GM13977 (cell line): ENCODE measurements at regions not wholly inside any gene's neighbourhood (a gene's known extent, or its start where the extent isn't known, plus 50 kb on each side); places are given as distances from the start of the nearest gene placed in this dataset.
"Not testable (repeated sequence)": the region's sequence is repeated elsewhere in the genome, so short reads cannot be mapped to it uniquely, and the experiment has no call there.

ENCODE experiments used
- DNase-seq: peaks from one replicate; pipeline ENCODE4 v3.0.0; 2012; ENCODE audit warnings: low spot score
- in situ Hi-C: fragments of 300-500 bp; cut with MboI; formaldehyde crosslinking; loops from one replicate; pipeline ENCODE4 v1.12.0; 2022; ENCODE audit warnings: low sequenced_read_pairs, low pct_unique_long_range_greater_than_20kb, mixed read lengths, inconsistent platforms; ENCODE audit not compliant: unreplicated experiment
- TF ChIP-seq, protein P1 (sequence below): IDR thresholded peaks from 2 replicates; pipeline ENCODE4 v1.5.1; 2012; ENCODE audit warnings: mild to moderate bottlenecking, control low read depth; ENCODE audit not compliant: insufficient read depth; ENCODE audit errors: extremely low read depth, missing control alignments

DNA sequence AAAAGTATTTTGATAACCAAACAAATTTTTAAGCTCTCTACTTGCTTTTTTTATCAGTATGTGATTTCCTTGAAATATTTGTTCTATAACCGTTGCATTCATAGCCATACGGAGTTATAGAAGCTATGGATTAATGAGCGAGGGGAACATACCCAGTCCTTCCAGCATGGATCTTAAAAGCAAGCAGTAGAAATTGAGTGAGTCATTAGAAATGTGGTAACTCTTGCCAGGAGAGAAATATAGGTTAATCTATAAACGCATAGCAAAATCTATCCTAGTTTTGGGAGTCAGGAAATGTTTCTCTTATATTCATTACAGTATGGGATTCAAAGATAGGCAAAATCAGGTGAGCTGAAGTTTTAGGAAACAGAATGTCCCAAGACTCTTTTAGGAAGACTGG is 507.4 kb downstream of the DACH1 start:
- no peak for DNase-seq
- in situ Hi-C loops, result no loop called here

DNA sequence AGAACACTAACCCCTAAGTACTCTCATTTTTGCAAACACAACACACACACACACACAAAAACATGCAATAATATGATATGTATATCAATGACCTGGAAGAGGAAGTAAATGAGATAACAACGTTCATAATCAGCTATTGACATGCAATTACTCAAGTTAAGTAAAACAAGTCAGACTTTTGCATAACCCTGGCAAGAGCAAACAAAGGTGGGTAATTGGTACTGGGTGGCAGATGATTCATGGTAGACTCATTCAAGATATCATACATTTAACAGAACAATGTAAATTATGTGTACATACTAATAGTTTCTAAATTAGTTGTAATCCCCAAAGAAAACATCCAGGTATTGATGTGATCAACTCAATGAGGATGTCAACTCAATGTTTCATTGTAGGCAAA is 508.8 kb downstream of the DACH1 start:
- TF ChIP-seq, protein P1, sequence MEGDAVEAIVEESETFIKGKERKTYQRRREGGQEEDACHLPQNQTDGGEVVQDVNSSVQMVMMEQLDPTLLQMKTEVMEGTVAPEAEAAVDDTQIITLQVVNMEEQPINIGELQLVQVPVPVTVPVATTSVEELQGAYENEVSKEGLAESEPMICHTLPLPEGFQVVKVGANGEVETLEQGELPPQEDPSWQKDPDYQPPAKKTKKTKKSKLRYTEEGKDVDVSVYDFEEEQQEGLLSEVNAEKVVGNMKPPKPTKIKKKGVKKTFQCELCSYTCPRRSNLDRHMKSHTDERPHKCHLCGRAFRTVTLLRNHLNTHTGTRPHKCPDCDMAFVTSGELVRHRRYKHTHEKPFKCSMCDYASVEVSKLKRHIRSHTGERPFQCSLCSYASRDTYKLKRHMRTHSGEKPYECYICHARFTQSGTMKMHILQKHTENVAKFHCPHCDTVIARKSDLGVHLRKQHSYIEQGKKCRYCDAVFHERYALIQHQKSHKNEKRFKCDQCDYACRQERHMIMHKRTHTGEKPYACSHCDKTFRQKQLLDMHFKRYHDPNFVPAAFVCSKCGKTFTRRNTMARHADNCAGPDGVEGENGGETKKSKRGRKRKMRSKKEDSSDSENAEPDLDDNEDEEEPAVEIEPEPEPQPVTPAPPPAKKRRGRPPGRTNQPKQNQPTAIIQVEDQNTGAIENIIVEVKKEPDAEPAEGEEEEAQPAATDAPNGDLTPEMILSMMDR, result no peak
- in situ Hi-C loops, result no loop called here
- no peak for DNase-seq

More for the DNA sequence above, 507.4 kb downstream of the DACH1 start:
- TF ChIP-seq, protein P1, result no peak

DNA sequence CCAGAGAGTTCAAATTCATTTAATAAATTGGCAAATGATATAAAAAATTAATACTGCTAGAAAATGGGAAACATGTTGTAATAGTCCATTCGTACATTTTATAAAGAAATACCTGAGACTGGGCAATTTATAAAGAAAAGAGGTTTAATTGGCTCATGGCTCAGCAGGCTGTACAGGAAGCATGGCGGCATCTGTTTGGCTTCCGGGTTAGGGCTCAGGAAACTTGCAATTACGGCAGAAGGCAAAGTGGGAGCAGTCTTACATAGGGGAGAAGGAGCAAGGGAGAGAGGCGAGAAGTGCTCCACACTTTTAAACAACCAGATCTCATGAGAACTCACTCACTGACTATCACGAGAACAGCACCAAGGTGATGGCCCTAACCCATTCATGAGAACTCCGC is 512.0 kb downstream of the DACH1 start:
- in situ Hi-C loops, result no loop called here
- DNase-seq, result no peak
- TF ChIP-seq, protein P1, result no peak

DNA sequence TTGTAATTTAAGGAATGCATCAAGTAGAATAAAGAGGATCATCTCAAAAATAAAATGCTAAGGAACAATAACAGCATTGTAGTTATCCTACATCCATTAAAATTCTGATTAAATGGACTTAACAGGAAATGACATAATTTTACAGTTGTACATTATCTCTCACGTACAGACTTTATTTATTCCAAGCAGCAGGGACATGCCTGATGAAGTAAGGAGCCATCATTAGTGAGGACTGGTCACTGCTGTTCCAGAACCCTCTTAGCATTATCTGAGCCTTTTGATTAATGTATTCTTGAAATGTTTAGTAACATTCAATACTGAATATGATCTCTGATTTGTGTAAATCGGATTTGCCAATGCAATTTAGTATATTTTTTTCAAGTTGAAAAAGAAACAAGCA is 516.1 kb downstream of the DACH1 start:
- in situ Hi-C loops, result no loop called here
- TF ChIP-seq, protein P1, result no peak
- DNase-seq, result no peak

DNA sequence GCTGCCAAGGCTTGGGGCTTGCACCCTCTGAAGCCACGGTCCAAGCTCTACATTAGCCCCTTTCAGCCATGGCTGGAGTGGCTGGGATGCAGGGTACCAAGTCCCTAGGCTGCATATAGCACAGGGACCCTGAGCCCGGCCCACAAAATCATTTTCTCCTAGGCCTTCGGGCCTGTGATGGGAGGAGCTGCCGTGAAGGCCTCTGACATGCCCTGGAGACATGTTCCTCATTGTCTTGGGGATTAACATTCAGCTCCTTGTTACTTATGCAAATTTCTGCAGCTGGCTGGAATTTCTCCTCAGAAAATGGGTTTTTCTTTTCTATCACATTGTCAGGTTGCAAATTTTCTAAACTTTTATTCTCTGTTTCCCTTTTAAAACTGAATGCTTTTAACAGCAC is 521.1 kb downstream of the DACH1 start:
- DNase-seq, in situ Hi-C loops: not testable (repeated sequence)

DNA sequence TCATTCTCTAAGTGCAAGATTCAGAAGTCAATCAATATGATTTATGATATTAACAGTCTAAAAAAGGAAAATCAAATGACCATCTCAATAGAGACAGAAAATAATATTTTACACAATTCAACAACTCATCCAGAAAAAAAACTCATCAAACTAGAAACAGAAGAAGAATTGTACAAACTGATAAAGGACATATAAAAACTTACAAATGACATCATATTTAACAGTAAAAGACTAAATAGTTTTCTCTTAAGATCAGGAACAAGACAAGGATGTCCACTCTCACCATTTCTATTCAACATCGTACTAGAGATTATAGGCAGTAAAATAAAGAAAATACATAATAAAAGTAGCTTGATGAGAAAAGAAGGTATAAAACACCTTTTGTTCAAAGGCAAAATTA is 527.3 kb downstream of the DACH1 start:
- in situ Hi-C loops, result no loop called here
- DNase-seq, result no peak

DNA sequence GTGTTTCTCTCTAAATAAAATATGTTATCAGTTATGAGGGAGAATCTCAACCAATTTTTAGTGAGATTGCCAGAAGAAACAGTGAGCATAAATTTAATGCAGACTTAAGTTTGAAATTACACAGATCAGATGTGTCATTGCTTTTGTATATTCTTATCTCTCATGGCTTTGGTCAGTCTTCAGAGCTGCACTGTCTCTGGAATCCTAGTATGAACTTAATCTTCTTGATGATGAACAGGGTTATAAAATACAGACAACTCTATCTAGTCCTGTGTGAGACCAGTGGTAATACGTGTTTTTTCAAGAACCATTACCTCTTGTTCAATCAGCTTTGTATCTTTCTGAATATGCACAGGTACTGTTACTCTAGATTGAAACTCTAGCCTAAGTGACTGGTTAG is 528.0 kb downstream of the DACH1 start:
- in situ Hi-C loops, result no loop called here
- no peak for DNase-seq
- TF ChIP-seq, protein P1, result no peak

More for the DNA sequence above, 527.3 kb downstream of the DACH1 start:
- TF ChIP-seq, protein P1, result no peak

DNA sequence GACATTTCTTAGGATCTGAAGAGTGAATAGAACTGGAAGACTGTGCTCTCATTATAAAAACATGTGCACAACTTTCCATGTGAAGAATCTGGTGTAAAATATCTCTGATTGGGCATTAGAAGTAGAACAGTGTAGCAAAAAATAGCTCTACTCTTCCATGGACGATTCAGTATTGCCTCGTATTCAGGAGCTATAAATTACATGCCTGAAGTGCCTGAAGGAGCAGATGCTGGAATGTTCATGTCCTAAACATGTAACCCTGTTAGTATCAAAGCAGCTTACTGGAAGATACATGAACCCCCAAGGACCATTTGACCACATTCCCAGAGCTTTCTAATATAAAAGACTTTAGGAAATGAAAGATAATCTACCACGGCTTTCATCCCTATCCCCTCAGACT is 528.9 kb downstream of the DACH1 start:
- in situ Hi-C loops, result no loop called here
- DNase-seq, result no peak
- TF ChIP-seq, protein P1, result no peak
